Activated naive CD8-positive, alpha-beta T cell treated with anti-CD3 and anti-CD28 coated beads, Interleukin-2, amount 10 ng/mL, durations not matched to agents 7 days and 5 days (primary cell): ENCODE measurements at regions not wholly inside any gene's neighbourhood (a gene's known extent, or its start where the extent isn't known, plus 50 kb on each side); places are given as distances from the start of the nearest gene placed in this dataset.
"Not testable (repeated sequence)": the region's sequence is repeated elsewhere in the genome, so short reads cannot be mapped to it uniquely, and the experiment has no call there.

Experiments
- ATAC-seq: fragments of 150-1000 bp; cut with Tn5 transposase; one replicate; pipeline ENCODE4 v1.10.0; 2021; ENCODE audit warnings: low read depth, moderate library complexity
- POLR2A ChIA-PET: fragments of 350-600 bp; sonication (Branson Sonifier 250); formaldehyde crosslinking; loops from one replicate; lab custom pipeline; 2021; ENCODE audit warnings: antibody characterized with exemption; lab: Charles Lee
- DNase-seq: peaks from one replicate; pipeline ENCODE4 v3.0.0; 2021
- H3K27ac Mint-ChIP-seq: one replicate; pipeline ENCODE4 v1.8.0; 2022; ENCODE audit warnings: mild to moderate bottlenecking, mixed read lengths
- H3K27me3 Mint-ChIP-seq: one replicate; pipeline ENCODE4 v1.8.0; 2022; ENCODE audit warnings: mild to moderate bottlenecking, moderate library complexity, mixed read lengths
- H3K36me3 Mint-ChIP-seq: one replicate; pipeline ENCODE4 v1.8.0; 2021; ENCODE audit warnings: mild to moderate bottlenecking, mixed read lengths
- H3K4me1 Mint-ChIP-seq: one replicate; pipeline ENCODE4 v1.8.0; 2021; ENCODE audit warnings: mixed read lengths
- H3K4me3 Mint-ChIP-seq: one replicate; pipeline ENCODE4 v1.8.0; 2022; ENCODE audit warnings: mild to moderate bottlenecking, moderate library complexity, mixed read lengths
- H3K9me3 Mint-ChIP-seq: one replicate; pipeline ENCODE4 v1.8.0; 2021; ENCODE audit warnings: mixed read lengths

DNA sequence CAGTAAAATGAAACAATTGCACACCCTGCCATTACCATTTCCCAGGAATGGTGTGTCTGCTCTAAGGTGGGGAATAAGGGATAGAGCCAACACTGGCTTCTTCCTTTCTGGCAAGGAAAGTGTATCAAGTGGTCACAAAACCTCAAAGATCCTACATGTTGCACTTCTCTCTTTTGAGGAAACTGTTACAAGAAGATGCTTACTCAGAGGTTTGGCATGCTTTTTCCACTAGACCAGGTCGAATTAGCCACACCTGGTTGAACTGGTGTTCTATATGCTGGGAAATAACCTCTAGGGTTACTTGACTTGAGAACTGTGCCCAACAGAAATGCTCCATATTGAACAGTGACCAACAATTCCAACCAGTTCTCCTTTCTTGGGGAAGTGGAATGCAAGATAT, 102.9 kb downstream of the LRRN1 start:
- Mint-ChIP-seq H3K9me3 (peaks cover 4% of the 10 kb centered on the region), H3K4me1 (no peaks in the 10 kb centered on the region), H3K27me3 (no peaks in the 10 kb centered on the region), H3K27ac (no peak overlapping the region), H3K36me3 (no peaks in the 10 kb centered on the region), H3K4me3 (no peak overlapping the region)
- POLR2A ChIA-PET = no interaction called here
- ATAC-seq (no peak), DNase-seq (no peak)

DNA sequence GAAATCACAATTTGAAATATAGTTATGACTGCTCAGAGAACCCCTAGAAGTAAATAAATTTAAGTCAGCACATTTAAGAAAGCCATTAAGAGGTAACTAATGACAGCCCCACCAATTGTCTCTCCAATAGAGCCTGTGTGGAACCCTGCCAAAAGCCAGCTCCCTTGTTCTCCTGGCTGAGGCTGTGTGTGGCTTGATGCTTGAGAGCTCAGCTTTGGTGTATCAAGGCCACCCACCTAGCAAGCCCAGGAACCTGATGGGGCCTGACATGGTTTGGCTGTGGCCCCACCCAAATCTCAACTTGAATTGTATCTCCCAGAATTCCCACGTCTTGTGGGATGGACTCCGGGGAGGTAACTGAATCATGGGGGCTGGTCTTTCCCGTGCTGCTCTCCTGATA, 106.9 kb downstream of the LRRN1 start:
- H3K9me3 Mint-ChIP-seq = no peaks in the 10 kb centered on the region
- POLR2A ChIA-PET = no interaction called here
- no peaks in the 10 kb centered on the region for H3K27me3 Mint-ChIP-seq
- ATAC-seq (no peak), DNase-seq (no peak)
- H3K4me3 Mint-ChIP-seq = no peak overlapping the region
- no peak overlapping the region for H3K27ac Mint-ChIP-seq
- H3K4me1 Mint-ChIP-seq = no peaks in the 10 kb centered on the region
- no peaks in the 10 kb centered on the region for H3K36me3 Mint-ChIP-seq

DNA sequence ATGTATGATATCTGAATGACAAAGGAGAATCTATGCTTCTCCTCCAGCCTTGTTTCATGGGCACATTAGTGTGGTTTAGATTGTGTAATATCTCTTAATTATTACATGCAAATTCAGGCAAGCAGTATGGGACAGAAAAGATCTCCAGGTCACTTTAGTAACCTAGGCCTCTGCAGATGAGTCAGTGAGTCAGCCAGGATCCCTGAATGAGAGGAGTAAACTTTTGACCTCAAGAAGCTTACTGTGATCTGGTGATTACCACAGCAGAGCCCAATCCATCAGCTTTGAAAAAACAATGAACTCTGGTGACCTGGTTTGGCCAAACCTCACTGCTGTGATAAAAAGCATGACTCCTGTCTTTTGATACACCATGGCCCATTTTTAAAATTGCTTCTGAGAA, 107.8 kb downstream of the LRRN1 start:
- no peak overlapping the region for H3K27ac Mint-ChIP-seq

GRCh38 chr3:3918763-3919162, 119.5 kb downstream of the LRRN1 start:
- POLR2A ChIA-PET = no interaction called here
- no peaks in the 10 kb centered on the region for H3K27me3 Mint-ChIP-seq

More for the DNA sequence above, 107.8 kb downstream of the LRRN1 start:
- POLR2A ChIA-PET = no interaction called here
- H3K4me1 Mint-ChIP-seq = no peaks in the 10 kb centered on the region
- ATAC-seq = no peak
- no peak overlapping the region for H3K4me3 Mint-ChIP-seq
- no peaks in the 10 kb centered on the region for H3K36me3 Mint-ChIP-seq
- DNase-seq = no peak
- no peaks in the 10 kb centered on the region for H3K9me3 Mint-ChIP-seq
- H3K27me3 Mint-ChIP-seq = no peaks in the 10 kb centered on the region

GRCh38 chr3:3919316-3919715, 120.1 kb downstream of the LRRN1 start:
- Mint-ChIP-seq H3K36me3 (no peaks in the 10 kb centered on the region), H3K4me3 (no peak overlapping the region), H3K4me1 (no peaks in the 10 kb centered on the region), H3K9me3 (peaks cover 2% of the 10 kb centered on the region), H3K27me3 (no peaks in the 10 kb centered on the region), H3K27ac (no peak overlapping the region)
- DNase-seq = no peak
- POLR2A ChIA-PET = no interaction called here
- ATAC-seq = no peak

More at GRCh38 chr3:3918763-3919162, 119.5 kb downstream of the LRRN1 start:
- Mint-ChIP-seq H3K27ac (no peak overlapping the region), H3K36me3 (no peaks in the 10 kb centered on the region), H3K4me1 (no peaks in the 10 kb centered on the region), H3K4me3 (no peak overlapping the region), H3K9me3 (peaks cover 2% of the 10 kb centered on the region)
- ATAC-seq (no peak), DNase-seq (no peak)

DNA sequence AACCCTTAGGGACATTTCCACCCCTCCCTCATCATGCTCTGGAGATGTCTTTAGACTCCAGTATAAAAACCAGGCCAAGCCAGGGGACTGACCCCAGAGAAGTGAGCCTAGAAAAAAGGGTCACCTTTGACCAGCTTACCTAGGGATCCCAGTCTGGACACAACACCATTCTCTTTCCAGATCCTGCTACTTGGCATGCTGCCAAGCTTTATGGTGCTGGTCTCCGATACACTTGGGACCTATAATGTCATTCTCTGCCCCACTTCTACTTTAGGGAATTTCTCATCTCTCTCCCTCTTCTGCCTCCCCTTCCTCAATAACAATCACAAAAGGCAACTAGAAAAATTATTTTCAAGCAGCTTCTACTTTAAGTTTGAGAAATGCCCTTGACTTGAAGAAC, 124.4 kb downstream of the LRRN1 start:
- Mint-ChIP-seq H3K4me3 (no peak overlapping the region), H3K27me3 (no peaks in the 10 kb centered on the region), H3K27ac (no peak overlapping the region), H3K4me1 (no peaks in the 10 kb centered on the region), H3K36me3 (no peaks in the 10 kb centered on the region), H3K9me3 (peaks cover 2% of the 10 kb centered on the region)
- POLR2A ChIA-PET = no interaction called here
- no peak for ATAC-seq
- DNase-seq = no peak

- ATAC-seq (no peak), DNase-seq (no peak)
- no peak overlapping the region for H3K4me3 Mint-ChIP-seq
- no peaks in the 10 kb centered on the region for H3K4me1 Mint-ChIP-seq
- no peaks in the 10 kb centered on the region for H3K36me3 Mint-ChIP-seq
- POLR2A ChIA-PET = no interaction called here
- no peak overlapping the region for H3K27ac Mint-ChIP-seq
- no peaks in the 10 kb centered on the region for H3K27me3 Mint-ChIP-seq
- H3K9me3 Mint-ChIP-seq = peaks cover 5% of the 10 kb centered on the region
Observed at GRCh38 chr3:3927198-3927597, 128.0 kb downstream of the LRRN1 start.

DNA sequence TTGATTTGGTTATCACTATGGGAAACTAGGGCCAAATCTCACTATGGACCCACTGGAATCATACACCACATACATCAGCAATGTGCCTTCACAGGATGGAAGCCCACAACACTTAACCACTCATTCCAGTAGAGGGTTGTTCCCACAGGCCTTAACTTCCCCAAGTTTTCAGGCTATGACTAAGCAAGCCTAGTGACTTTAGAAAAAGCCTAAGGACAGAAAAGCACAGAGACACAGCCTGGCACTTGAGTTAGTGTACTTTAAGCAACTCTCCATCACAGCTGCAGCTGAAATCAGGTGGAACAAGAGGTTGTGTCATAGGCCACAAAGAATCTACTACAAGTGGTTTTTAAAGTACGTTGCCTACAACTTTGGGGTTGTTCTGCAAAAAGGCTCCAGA, 128.7 kb downstream of the LRRN1 start:
- POLR2A ChIA-PET = no interaction called here
- Mint-ChIP-seq H3K27me3 (no peaks in the 10 kb centered on the region), H3K36me3 (no peaks in the 10 kb centered on the region), H3K4me1 (no peaks in the 10 kb centered on the region), H3K9me3 (peaks cover 3% of the 10 kb centered on the region), H3K27ac (no peak overlapping the region), H3K4me3 (no peak overlapping the region)
- no peak for ATAC-seq
- no peak for DNase-seq

GRCh38 chr3:3941380-3941779, 142.1 kb downstream of the LRRN1 start:
- H3K9me3 Mint-ChIP-seq, H3K4me1 Mint-ChIP-seq, ATAC-seq, H3K36me3 Mint-ChIP-seq, H3K27ac Mint-ChIP-seq, H3K27me3 Mint-ChIP-seq, H3K4me3 Mint-ChIP-seq, POLR2A ChIA-PET, DNase-seq: not testable (repeated sequence)

DNA sequence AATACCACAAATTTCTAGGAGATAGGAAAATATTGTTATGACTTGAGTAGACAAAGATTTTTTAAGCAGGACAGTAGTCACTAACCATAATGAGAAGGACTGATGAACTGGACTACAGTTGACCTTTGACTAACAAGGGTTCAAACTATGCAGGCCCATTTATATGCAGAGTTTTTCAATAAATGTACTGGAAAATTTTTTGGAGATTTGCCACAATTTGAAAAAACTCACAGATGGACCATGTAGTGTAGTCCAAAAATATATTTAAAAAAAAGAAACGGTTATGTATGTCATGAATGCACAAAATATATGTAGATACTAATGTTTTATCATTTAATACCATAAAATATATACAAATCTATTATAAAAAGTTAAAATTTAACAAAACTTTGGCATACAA, 151.8 kb downstream of the LRRN1 start:
- DNase-seq (no peak), ATAC-seq (no peak)
- H3K36me3 Mint-ChIP-seq = no peaks in the 10 kb centered on the region
- POLR2A ChIA-PET = no interaction called here
- no peak overlapping the region for H3K27ac Mint-ChIP-seq
- peaks cover 6% of the 10 kb centered on the region for H3K9me3 Mint-ChIP-seq
- H3K4me1 Mint-ChIP-seq = no peaks in the 10 kb centered on the region
- H3K27me3 Mint-ChIP-seq = no peaks in the 10 kb centered on the region
- no peak overlapping the region for H3K4me3 Mint-ChIP-seq

GRCh38 chr3:3951501-3951900, 152.3 kb downstream of the LRRN1 start:
- no peaks in the 10 kb centered on the region for H3K4me1 Mint-ChIP-seq
- H3K27me3 Mint-ChIP-seq = no peaks in the 10 kb centered on the region
- ATAC-seq (no peak), DNase-seq (no peak)
- POLR2A ChIA-PET = no interaction called here
- peaks cover 6% of the 10 kb centered on the region for H3K9me3 Mint-ChIP-seq
- no peak overlapping the region for H3K4me3 Mint-ChIP-seq
- H3K27ac Mint-ChIP-seq = no peak overlapping the region
- no peaks in the 10 kb centered on the region for H3K36me3 Mint-ChIP-seq

GRCh38 chr3:3962867-3963266, 163.6 kb downstream of the LRRN1 start:
- H3K4me3 Mint-ChIP-seq, H3K27ac Mint-ChIP-seq, H3K27me3 Mint-ChIP-seq, H3K36me3 Mint-ChIP-seq, DNase-seq, POLR2A ChIA-PET, H3K9me3 Mint-ChIP-seq, ATAC-seq, H3K4me1 Mint-ChIP-seq: not testable (repeated sequence)

- no peak for ATAC-seq
- Mint-ChIP-seq H3K4me1 (no peaks in the 10 kb centered on the region), H3K36me3 (no peaks in the 10 kb centered on the region), H3K27me3 (no peaks in the 10 kb centered on the region), H3K9me3 (no peaks in the 10 kb centered on the region), H3K4me3 (no peak overlapping the region), H3K27ac (no peak overlapping the region)
- POLR2A ChIA-PET = no interaction called here
- DNase-seq = no peak
Observed at GRCh38 chr3:3984053-3984452, 184.8 kb downstream of the LRRN1 start.

GRCh38 chr3:3991598-3991997, 192.4 kb downstream of the LRRN1 start:
- no peak for ATAC-seq
- POLR2A ChIA-PET = no interaction called here
- Mint-ChIP-seq H3K4me1 (no peaks in the 10 kb centered on the region), H3K36me3 (no peaks in the 10 kb centered on the region), H3K9me3 (peaks cover 7% of the 10 kb centered on the region), H3K4me3 (no peak overlapping the region), H3K27ac (no peak overlapping the region), H3K27me3 (peaks cover 2% of the 10 kb centered on the region)
- DNase-seq = no peak

DNA sequence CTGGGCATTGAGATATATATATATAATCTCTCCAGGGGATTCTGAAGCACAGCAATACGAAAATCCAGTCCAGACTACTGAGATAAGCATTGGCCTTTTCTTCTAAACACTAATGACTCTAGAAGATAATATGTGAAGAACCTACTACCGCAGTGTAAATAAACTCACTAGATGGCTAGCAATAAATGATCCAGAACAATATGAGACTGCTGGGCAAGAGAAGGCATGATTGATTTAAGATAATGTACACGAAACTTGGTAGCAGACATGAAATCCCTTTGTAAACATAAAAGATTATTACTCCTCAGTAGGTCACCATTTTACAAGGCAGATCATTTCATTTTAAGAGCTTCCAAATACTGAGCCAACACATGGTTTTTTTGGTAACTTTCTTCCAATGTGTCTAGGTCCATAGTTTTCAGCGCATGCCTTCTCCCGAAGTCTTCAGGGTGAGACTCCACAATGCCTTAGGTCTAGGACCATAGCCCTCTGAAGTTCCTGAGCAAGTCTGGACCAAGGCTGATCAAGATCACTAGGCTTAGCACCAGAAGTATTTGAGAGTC, 193.2 kb downstream of the LRRN1 start:
- H3K4me3 Mint-ChIP-seq = no peak overlapping the region
- DNase-seq (no peak), ATAC-seq (no peak)
- H3K27me3 Mint-ChIP-seq = peaks cover 4% of the 10 kb centered on the region
- H3K27ac Mint-ChIP-seq = no peak overlapping the region
- POLR2A ChIA-PET = no interaction called here
- no peaks in the 10 kb centered on the region for H3K4me1 Mint-ChIP-seq
- H3K9me3 Mint-ChIP-seq = peaks cover 7% of the 10 kb centered on the region
- H3K36me3 Mint-ChIP-seq = no peaks in the 10 kb centered on the region
